Astrocyte (in vitro differentiated cells and primary cell): ENCODE measurements at regions not wholly inside any gene's neighbourhood (a gene's known extent, or its start where the extent isn't known, plus 50 kb on each side); places are given as distances from the start of the nearest gene placed in this dataset.
A peak's percentile ranks its signal among the peaks of the same experiment; 100 is the strongest.

Experiments
- DNase-seq: peaks from one replicate; pipeline ENCODE4 v3.0.0-alpha.2; 2010; ENCODE audit warnings: low read depth
- FAIRE-seq: peaks from 2 replicates; lab custom pipeline; 2011; peaks lifted over from hg19 to GRCh38; lab: Jason Lieb, UNC
- H2AFZ ChIP-seq: 2 replicates; pipeline ENCODE4 v1.6.0; 2012; ENCODE audit warnings: low read depth, low read length, inconsistent platforms
- H3K27ac ChIP-seq: 2 replicates; pipeline ENCODE4 v1.5.1; 2011; ENCODE audit warnings: low read depth, low read length, inconsistent platforms
- H3K27me3 ChIP-seq: 2 replicates; pipeline ENCODE4 v1.6.0; 2011; ENCODE audit warnings: low read length, inconsistent platforms; ENCODE audit not compliant: insufficient read depth
- H3K36me3 ChIP-seq: 2 replicates; pipeline ENCODE4 v1.5.1; 2011; ENCODE audit warnings: low read length, inconsistent platforms; ENCODE audit not compliant: insufficient read depth
- H3K4me1 ChIP-seq: 2 replicates; pipeline ENCODE4 v1.5.1; 2011; ENCODE audit warnings: low read length, inconsistent platforms; ENCODE audit not compliant: insufficient read depth
- H3K4me2 ChIP-seq: 2 replicates; pipeline ENCODE4 v1.6.0; 2012; ENCODE audit warnings: low read length, inconsistent platforms
- H3K4me3 ChIP-seq: 2 replicates; pipeline ENCODE4 v1.5.1; 2011; ENCODE audit warnings: low read depth, mild to moderate bottlenecking, low read length, inconsistent platforms; ENCODE audit not compliant: insufficient read depth
- H3K79me2 ChIP-seq: 2 replicates; pipeline ENCODE4 v1.6.0; 2012; ENCODE audit warnings: mild to moderate bottlenecking, low read length, inconsistent platforms; ENCODE audit not compliant: insufficient read depth
- H3K9ac ChIP-seq: 2 replicates; pipeline ENCODE4 v1.6.0; 2012; ENCODE audit warnings: mild to moderate bottlenecking, low read length, inconsistent platforms
- H3K9me3 ChIP-seq: 2 replicates; pipeline ENCODE4 v1.5.1; 2012; ENCODE audit warnings: low read depth, mild to moderate bottlenecking, low read length, inconsistent platforms; ENCODE audit not compliant: insufficient read depth
- H4K20me1 ChIP-seq: 2 replicates; pipeline ENCODE4 v1.6.0; 2012; ENCODE audit warnings: low read length, inconsistent platforms; ENCODE audit not compliant: insufficient read depth
- H3K27ac Mint-ChIP-seq: one replicate; pipeline ENCODE4 v1.8.0; 2021; ENCODE audit warnings: mild to moderate bottlenecking, mixed read lengths; ENCODE audit not compliant: unreplicated experiment
- H3K27me3 Mint-ChIP-seq: one replicate; pipeline ENCODE4 v1.8.0; 2021; ENCODE audit warnings: low read depth, mixed read lengths; ENCODE audit not compliant: unreplicated experiment
- H3K36me3 Mint-ChIP-seq: one replicate; pipeline ENCODE4 v1.8.0; 2021; ENCODE audit warnings: low read depth, mixed read lengths; ENCODE audit not compliant: unreplicated experiment
- H3K4me1 Mint-ChIP-seq: one replicate; pipeline ENCODE4 v1.8.0; 2021; ENCODE audit warnings: low read depth, mixed read lengths; ENCODE audit not compliant: unreplicated experiment
- H3K4me3 Mint-ChIP-seq: one replicate; pipeline ENCODE4 v1.8.0; 2021; ENCODE audit warnings: mild to moderate bottlenecking, moderate library complexity, mixed read lengths; ENCODE audit not compliant: unreplicated experiment
- H3K9me3 Mint-ChIP-seq: one replicate; pipeline ENCODE4 v1.8.0; 2021; ENCODE audit warnings: mild to moderate bottlenecking, mixed read lengths; ENCODE audit not compliant: unreplicated experiment
- EZH2 ChIP-seq: IDR thresholded peaks from 2 replicates; pipeline ENCODE4 v1.6.1; 2012; ENCODE audit warnings: mild to moderate bottlenecking, low read length, inconsistent platforms; ENCODE audit not compliant: insufficient read depth
- TF ChIP-seq, protein P1 (sequence below): IDR thresholded peaks from 2 replicates; pipeline ENCODE4 v1.5.1; 2011; ENCODE audit warnings: low read depth, mild to moderate bottlenecking, inconsistent platforms, low read length, moderate library complexity; ENCODE audit not compliant: insufficient read depth

DNA sequence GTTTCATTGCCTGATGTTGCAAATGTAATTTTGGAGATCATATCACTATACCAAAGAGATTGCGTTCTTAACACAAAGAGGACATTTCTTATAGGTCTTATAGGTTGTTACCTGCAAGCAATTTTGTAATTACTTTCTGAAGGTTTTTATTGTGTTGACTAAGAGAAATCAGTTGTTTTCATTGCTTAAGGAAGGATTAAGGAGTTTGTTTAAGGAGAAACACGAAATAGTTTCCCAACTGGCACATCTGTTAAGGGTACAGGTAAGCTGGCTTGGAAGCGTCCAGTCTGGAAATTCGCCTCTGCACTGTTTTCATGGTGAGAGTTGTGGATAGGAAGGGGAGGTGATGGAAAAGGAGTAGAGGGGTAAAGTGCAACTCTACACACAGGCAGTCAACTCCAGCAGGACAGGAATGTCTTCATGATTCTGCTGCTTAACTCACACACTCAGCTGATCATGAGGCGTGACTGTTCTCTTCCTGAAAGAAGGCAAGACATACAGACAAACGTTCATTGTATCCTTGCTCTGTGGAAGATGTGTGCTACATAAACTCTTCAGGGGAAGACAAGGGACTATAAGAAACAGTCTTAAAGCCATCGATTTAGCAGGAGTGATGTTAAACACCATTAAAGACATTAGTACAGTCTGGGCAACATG is 61.4 kb upstream of the ACSL3 start:
- DNase-seq (no peak), FAIRE-seq (no peak)
- Histone ChIP-seq H3K4me1 (no peaks in the 10 kb centered on the region), H3K27ac (no peak overlapping the region), H4K20me1 (no peaks in the 10 kb centered on the region), H3K36me3 (no peaks in the 10 kb centered on the region), H3K4me3 (no peak overlapping the region), H2AFZ (no peak overlapping the region), H3K9ac (no peak overlapping the region), H3K4me2 (no peak overlapping the region), H3K79me2 (no peaks in the 10 kb centered on the region), H3K9me3 (no peaks in the 10 kb centered on the region), H3K27me3 (no peaks in the 10 kb centered on the region)
- H3K36me3 Mint-ChIP-seq = no peaks in the 10 kb centered on the region
- H3K4me3 Mint-ChIP-seq = no peak overlapping the region
- no peaks in the 10 kb centered on the region for H3K9me3 Mint-ChIP-seq
- H3K27me3 Mint-ChIP-seq = no peaks in the 10 kb centered on the region
- TF ChIP-seq EZH2 = no peak
- TF ChIP-seq, protein P1, sequence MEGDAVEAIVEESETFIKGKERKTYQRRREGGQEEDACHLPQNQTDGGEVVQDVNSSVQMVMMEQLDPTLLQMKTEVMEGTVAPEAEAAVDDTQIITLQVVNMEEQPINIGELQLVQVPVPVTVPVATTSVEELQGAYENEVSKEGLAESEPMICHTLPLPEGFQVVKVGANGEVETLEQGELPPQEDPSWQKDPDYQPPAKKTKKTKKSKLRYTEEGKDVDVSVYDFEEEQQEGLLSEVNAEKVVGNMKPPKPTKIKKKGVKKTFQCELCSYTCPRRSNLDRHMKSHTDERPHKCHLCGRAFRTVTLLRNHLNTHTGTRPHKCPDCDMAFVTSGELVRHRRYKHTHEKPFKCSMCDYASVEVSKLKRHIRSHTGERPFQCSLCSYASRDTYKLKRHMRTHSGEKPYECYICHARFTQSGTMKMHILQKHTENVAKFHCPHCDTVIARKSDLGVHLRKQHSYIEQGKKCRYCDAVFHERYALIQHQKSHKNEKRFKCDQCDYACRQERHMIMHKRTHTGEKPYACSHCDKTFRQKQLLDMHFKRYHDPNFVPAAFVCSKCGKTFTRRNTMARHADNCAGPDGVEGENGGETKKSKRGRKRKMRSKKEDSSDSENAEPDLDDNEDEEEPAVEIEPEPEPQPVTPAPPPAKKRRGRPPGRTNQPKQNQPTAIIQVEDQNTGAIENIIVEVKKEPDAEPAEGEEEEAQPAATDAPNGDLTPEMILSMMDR = no peak
- peak overlapping the region; percentile 55 for H3K27ac Mint-ChIP-seq
- H3K4me1 Mint-ChIP-seq = peaks cover 9% of the 10 kb centered on the region

DNA sequence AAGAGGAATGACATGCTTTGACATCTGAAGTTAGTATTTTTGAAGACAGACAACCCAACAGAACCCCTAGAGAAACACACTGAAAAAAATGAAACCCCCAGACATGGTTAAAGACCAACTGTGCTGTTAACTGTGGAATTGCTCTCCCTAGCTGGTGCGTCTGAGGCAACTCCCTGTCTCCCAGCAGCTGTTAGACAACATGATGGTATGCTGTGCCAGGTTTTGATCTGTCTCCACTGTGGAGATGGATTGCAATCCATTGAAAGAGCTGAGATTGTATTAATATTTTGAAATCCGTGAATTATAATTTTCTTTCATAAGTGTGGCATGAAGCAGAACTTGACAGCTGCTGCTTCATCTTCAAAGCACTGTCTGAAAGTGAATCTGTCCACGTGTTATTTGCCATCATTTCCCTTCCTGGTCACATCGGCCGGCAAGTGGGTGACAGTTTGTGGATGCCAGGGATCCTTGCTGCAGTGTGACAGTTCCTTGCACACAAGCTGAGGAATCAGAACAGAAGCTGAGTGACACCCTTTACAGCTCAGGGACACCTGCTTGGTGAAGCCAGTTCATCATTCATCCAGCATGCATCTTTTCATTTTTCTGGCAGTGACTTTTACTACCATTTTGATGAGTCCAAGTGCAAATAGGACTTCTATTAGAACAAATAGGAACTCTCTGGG is 58.2 kb upstream of the ACSL3 start:
- no peak for TF ChIP-seq EZH2
- TF ChIP-seq, protein P1 = no peak
- H3K9ac ChIP-seq = no peak overlapping the region
- no peaks in the 10 kb centered on the region for H3K9me3 ChIP-seq
- H2AFZ ChIP-seq = no peak overlapping the region
- no peaks in the 10 kb centered on the region for H4K20me1 ChIP-seq
- H3K4me3 ChIP-seq = no peak overlapping the region
- H3K4me1 ChIP-seq = no peaks in the 10 kb centered on the region
- no peaks in the 10 kb centered on the region for H3K79me2 ChIP-seq
- no peaks in the 10 kb centered on the region for H3K27me3 Mint-ChIP-seq
- H3K4me3 Mint-ChIP-seq = no peak overlapping the region
- H3K36me3 ChIP-seq = no peaks in the 10 kb centered on the region
- no peak for FAIRE-seq
- no peak overlapping the region for H3K4me2 ChIP-seq
- H3K36me3 Mint-ChIP-seq = no peaks in the 10 kb centered on the region
- no peak overlapping the region for H3K27ac ChIP-seq
- H3K27ac Mint-ChIP-seq = no peak overlapping the region
- no peaks in the 10 kb centered on the region for H3K9me3 Mint-ChIP-seq
- no peaks in the 10 kb centered on the region for H3K27me3 ChIP-seq
- peaks cover 3% of the 10 kb centered on the region for H3K4me1 Mint-ChIP-seq
- no peak for DNase-seq

DNA sequence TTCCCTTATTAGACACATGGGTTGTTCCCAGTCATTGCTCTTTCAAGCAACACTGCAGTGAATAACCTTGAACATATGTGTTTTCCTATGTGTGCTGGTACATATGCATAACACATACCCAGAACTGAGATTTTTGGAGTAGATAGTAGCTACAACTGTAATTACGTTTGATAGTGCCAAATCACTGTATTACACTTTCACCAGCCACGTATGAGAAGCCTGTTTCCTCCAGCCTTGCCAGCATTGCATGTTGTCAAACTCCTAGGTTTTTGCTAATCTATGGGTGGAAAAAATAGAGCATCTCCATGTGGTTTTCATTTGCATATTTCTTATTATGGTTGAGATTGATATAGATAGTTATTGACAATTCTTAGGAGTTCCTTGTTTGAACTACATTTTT is 56.5 kb upstream of the ACSL3 start:
- H3K27ac Mint-ChIP-seq = no peak overlapping the region
- TF ChIP-seq EZH2 = no peak
- TF ChIP-seq, protein P1 = no peak
- DNase-seq (no peak), FAIRE-seq (no peak)
- no peak overlapping the region for H3K4me3 Mint-ChIP-seq
- no peak overlapping the region for H3K9ac ChIP-seq
- H3K4me1 ChIP-seq = no peaks in the 10 kb centered on the region
- H3K27me3 ChIP-seq = no peaks in the 10 kb centered on the region
- H2AFZ ChIP-seq = no peak overlapping the region
- H4K20me1 ChIP-seq = no peaks in the 10 kb centered on the region
- peaks cover 3% of the 10 kb centered on the region for H3K4me1 Mint-ChIP-seq
- no peaks in the 10 kb centered on the region for H3K9me3 Mint-ChIP-seq
- no peak overlapping the region for H3K4me2 ChIP-seq
- no peak overlapping the region for H3K4me3 ChIP-seq
- H3K27me3 Mint-ChIP-seq = peaks cover 2% of the 10 kb centered on the region
- no peaks in the 10 kb centered on the region for H3K79me2 ChIP-seq
- no peaks in the 10 kb centered on the region for H3K36me3 Mint-ChIP-seq
- no peaks in the 10 kb centered on the region for H3K9me3 ChIP-seq
- H3K27ac ChIP-seq = no peak overlapping the region
- H3K36me3 ChIP-seq = no peaks in the 10 kb centered on the region
